HEK293 (cell line): ENCODE measurements at regions not wholly inside any gene's neighbourhood (a gene's known extent, or its start where the extent isn't known, plus 50 kb on each side); places are given as distances from the start of the nearest gene placed in this dataset.

Experiments
- CTCF ChIA-PET: fragments of 350-600 bp; formaldehyde crosslinking; extraction: SDS; loops from one replicate; lab custom pipeline; 2021; ENCODE audit warnings: antibody characterized with exemption; lab: Yijun Ruan, JAX
- POLR2A ChIA-PET: fragments of 300-600 bp; formaldehyde crosslinking; extraction: SDS; loops from one replicate; lab custom pipeline; 2020; ENCODE audit warnings: antibody characterized with exemption, inconsistent platforms; lab: Yijun Ruan, JAX
- H3K27ac ChIP-seq: fragments of 200-500 bp; sonication (Bioruptor generic); 2 replicates; pipeline ENCODE4 v1.5.1; 2014; ENCODE audit warnings: low read depth, low read length, control low read depth, inconsistent platforms; ENCODE audit errors: extremely low read depth
- H3K36me3 ChIP-seq, 2 experiments: fragments of 200-500 bp in 1 of 2; sonication (Bioruptor generic) in 1 of 2; 1 replicate in 1 of 2; 2 replicates in 1 of 2; pipeline ENCODE4 v1.5.1; 2014 to 2017; ENCODE audit warnings: inconsistent platforms in 2 of 2, low read length in 2 of 2; ENCODE audit not compliant: control insufficient read depth in 2 of 2, insufficient read depth in 1 of 2
- H3K4me1 ChIP-seq: fragments of 200-500 bp; sonication (Bioruptor generic); 2 replicates; pipeline ENCODE4 v1.5.1; 2014; ENCODE audit warnings: mild to moderate bottlenecking, low read length, inconsistent platforms; ENCODE audit not compliant: control insufficient read depth, insufficient read depth
- H3K4me3 ChIP-seq: 2 replicates; pipeline ENCODE4 v1.5.1; 2011; ENCODE audit warnings: low read depth, mild to moderate bottlenecking, control low read depth, low read length, moderate library complexity
- H3K9me3 ChIP-seq: fragments of 200-500 bp; sonication (Bioruptor generic); 2 replicates; pipeline ENCODE4 v1.5.1; 2014; ENCODE audit warnings: low read depth, low read length, inconsistent platforms; ENCODE audit not compliant: control insufficient read depth, insufficient read depth
- EGR2 ChIP-seq: fragments of 450-650 bp; formaldehyde crosslinking; IDR thresholded peaks from 2 replicates; pipeline ENCODE4 v1.5.1; 2016; ENCODE audit warnings: low read depth, missing biosample characterization, missing genetic modification characterization
- HIC1 ChIP-seq: fragments of 450-650 bp; formaldehyde crosslinking; IDR thresholded peaks from 2 replicates; pipeline ENCODE4 v1.5.1; 2016; ENCODE audit warnings: missing biosample characterization, missing genetic modification characterization
- HOXA7 ChIP-seq: sonication (generic); formaldehyde crosslinking; IDR thresholded peaks from 2 replicates; pipeline ENCODE4 v1.8.1; 2022; ENCODE audit warnings: missing genetic modification reagents, borderline replicate concordance
- HOXC10 ChIP-seq: sonication (generic); formaldehyde crosslinking; IDR thresholded peaks from 2 replicates; pipeline ENCODE4 v1.8.1; 2023; ENCODE audit warnings: mild to moderate bottlenecking, missing genetic modification reagents
- KLF9 ChIP-seq: fragments of 450-650 bp; formaldehyde crosslinking; IDR thresholded peaks from 2 replicates; pipeline ENCODE4 v1.5.1; 2016; ENCODE audit warnings: missing biosample characterization, missing genetic modification characterization, low read depth
- OSR2 ChIP-seq: fragments of 450-650 bp; formaldehyde crosslinking; IDR thresholded peaks from 2 replicates; pipeline ENCODE4 v1.5.1; 2016; ENCODE audit warnings: missing biosample characterization, missing genetic modification characterization
- YY2 ChIP-seq: fragments of 450-650 bp; formaldehyde crosslinking; IDR thresholded peaks from 2 replicates; pipeline ENCODE4 v1.5.1; 2016; ENCODE audit warnings: missing biosample characterization, missing genetic modification characterization
- ZBTB21 ChIP-seq: fragments of 450-650 bp; formaldehyde crosslinking; IDR thresholded peaks from 2 replicates; pipeline ENCODE4 v1.5.1; 2017; ENCODE audit warnings: missing biosample characterization, missing genetic modification characterization
- ZFP69B ChIP-seq: fragments of 450-650 bp; formaldehyde crosslinking; IDR thresholded peaks from 2 replicates; pipeline ENCODE4 v1.5.1; 2016; ENCODE audit warnings: missing biosample characterization, missing genetic modification characterization
- ZNF133 ChIP-seq: fragments of 450-650 bp; formaldehyde crosslinking; IDR thresholded peaks from 2 replicates; pipeline ENCODE4 v1.5.1; 2016; ENCODE audit warnings: missing biosample characterization, missing genetic modification characterization
- ZNF169 ChIP-seq: fragments of 450-650 bp; formaldehyde crosslinking; IDR thresholded peaks from 2 replicates; pipeline ENCODE4 v1.5.1; 2016; ENCODE audit warnings: missing biosample characterization, missing genetic modification characterization
- ZNF184 ChIP-seq: fragments of 450-650 bp; IDR thresholded peaks from 2 replicates; pipeline ENCODE4 v1.5.1; 2018; ENCODE audit warnings: missing biosample characterization, mild to moderate bottlenecking, missing genetic modification characterization
- ZNF2 ChIP-seq: fragments of 450-650 bp; formaldehyde crosslinking; IDR thresholded peaks from 2 replicates; pipeline ENCODE4 v1.5.1; 2016; ENCODE audit warnings: missing biosample characterization, missing genetic modification characterization
- ZNF274 ChIP-seq, 2 experiments: fragments of 200-500 bp in 1 of 2; fragments of 450-650 bp in 1 of 2; sonication (Bioruptor generic) in 1 of 2; formaldehyde crosslinking in 1 of 2; IDR thresholded peaks; 2 replicates each; pipeline versions ENCODE4 v1.5.1 to v1.6.1; 2014 to 2016; ENCODE audit warnings: borderline replicate concordance in 1 of 2, inconsistent platforms in 1 of 2, low read length in 1 of 2, missing biosample characterization in 1 of 2, missing genetic modification characterization in 1 of 2
- ZNF292 ChIP-seq: fragments of 450-650 bp; formaldehyde crosslinking; IDR thresholded peaks from 2 replicates; pipeline ENCODE4 v1.5.1; 2016; ENCODE audit warnings: low read depth, missing biosample characterization, missing genetic modification characterization, borderline replicate concordance
- ZNF433 ChIP-seq: fragments of 450-650 bp; formaldehyde crosslinking; IDR thresholded peaks from 2 replicates; pipeline ENCODE4 v1.5.1; 2016; ENCODE audit warnings: missing biosample characterization, missing genetic modification characterization, low read depth
- ZNF549 ChIP-seq: fragments of 450-650 bp; IDR thresholded peaks from 2 replicates; pipeline ENCODE4 v1.5.1; 2018; ENCODE audit warnings: missing biosample characterization, missing genetic modification characterization, mild to moderate bottlenecking, inconsistent platforms, moderate library complexity
- ZNF600 ChIP-seq: fragments of 450-650 bp; formaldehyde crosslinking; IDR thresholded peaks from 2 replicates; pipeline ENCODE4 v1.5.1; 2016; ENCODE audit warnings: missing biosample characterization, missing genetic modification characterization
- ZSCAN30 ChIP-seq: fragments of 450-650 bp; IDR thresholded peaks from 2 replicates; pipeline ENCODE4 v1.5.1; 2018; ENCODE audit warnings: missing biosample characterization, mild to moderate bottlenecking, missing genetic modification characterization, moderate library complexity

GRCh38 chr3:44090036-44090435 is 151.7 kb upstream of the TOPAZ1 start (continued):
- no peak for TF ChIP-seq ZNF274 (IDR thresholded peaks at IDR 0.05; ENCODE audit: low read length)
- TF ChIP-seq ZNF274 (tag by site-specific recombination; IDR thresholded peaks at IDR 0.05; ENCODE audit: borderline replicate concordance), result no peak
- no peak for TF ChIP-seq ZNF292
- TF ChIP-seq HOXA7 (CRISPR knock-in tag), result no peak
- TF ChIP-seq ZSCAN30, result no peak
- TF ChIP-seq ZNF2, result no peak
- TF ChIP-seq ZBTB21 (tag by site-specific recombination), result no peak
- no peak for TF ChIP-seq EGR2
- TF ChIP-seq HOXC10 (CRISPR knock-in tag), result no peak
- no peak for TF ChIP-seq ZFP69B
- TF ChIP-seq KLF9 (tag by site-specific recombination), result no peak
- TF ChIP-seq, all 188 proteins: peak for 0

- CTCF ChIA-PET, result no interaction called here
- no peak for TF ChIP-seq ZNF169 (tag by site-specific recombination)
- POLR2A ChIA-PET, result no interaction called here
Observed at GRCh38 chr3:44092497-44092896, 149.2 kb upstream of the TOPAZ1 start.

GRCh38 chr3:44093531-44093930 is 148.2 kb upstream of the TOPAZ1 start:
- H3K4me1 ChIP-seq, result no peaks in the 10 kb centered on the region
- TF ChIP-seq ZNF433 (tag by site-specific recombination), result no peak
- no peak for TF ChIP-seq YY2
- TF ChIP-seq ZNF600 (tag by site-specific recombination), result no peak
- TF ChIP-seq OSR2, result no peak
- ChIA-PET POLR2A (no interaction called here), CTCF (no interaction called here)
- no peak overlapping the region for H3K27ac ChIP-seq
- H3K9me3 ChIP-seq, result no peaks in the 10 kb centered on the region
- H3K36me3 ChIP-seq, result no peaks in the 10 kb centered on the region
- no peak overlapping the region for H3K4me3 ChIP-seq

More at GRCh38 chr3:44092497-44092896, 149.2 kb upstream of the TOPAZ1 start:
- Histone ChIP-seq H3K9me3 (no peaks in the 10 kb centered on the region), H3K4me1 (no peaks in the 10 kb centered on the region), H3K27ac (no peak overlapping the region), H3K36me3 (no peaks in the 10 kb centered on the region), H3K4me3 (no peak overlapping the region)

- no peaks in the 10 kb centered on the region for H3K9me3 ChIP-seq
- H3K27ac ChIP-seq, result no peak overlapping the region
- TF ChIP-seq HIC1 (tag by site-specific recombination), result no peak
- no peak for TF ChIP-seq ZNF184
- TF ChIP-seq ZNF133 (tag by site-specific recombination), result no peak
- no peak for TF ChIP-seq ZNF549
- CTCF ChIA-PET, result no interaction called here
- no peaks in the 10 kb centered on the region for H3K36me3 ChIP-seq
- H3K4me1 ChIP-seq, result no peaks in the 10 kb centered on the region
- H3K4me3 ChIP-seq, result no peak overlapping the region
- POLR2A ChIA-PET, result no interaction called here
Observed at GRCh38 chr3:44098656-44099415, 142.8 kb upstream of the TOPAZ1 start.
